ENCODE measurements at regions not wholly inside any gene's neighbourhood (a gene's known extent, or its start where the extent isn't known, plus 50 kb on each side); places are given as distances from the start of the nearest gene placed in this dataset.
"Not testable (repeated sequence)": the region's sequence is repeated elsewhere in the genome, so short reads cannot be mapped to it uniquely, and the experiment has no call there.

- H3K4me2 ChIP-seq (ENCODE audit: low read length); H4K20me1 ChIP-seq (ENCODE audit: insufficient read depth); H3K9ac ChIP-seq (ENCODE audit: low read length); H3K9me3 ChIP-seq (ENCODE audit: low read length); H2AFZ ChIP-seq (ENCODE audit: low read depth, low read length); H3K4me3 ChIP-seq (ENCODE audit: low read length); H3K36me3 ChIP-seq (ENCODE audit: insufficient read depth, low read length); H3K27ac ChIP-seq (ENCODE audit: low read length); H3K27me3 ChIP-seq (ENCODE audit: insufficient read depth, low read depth, low read length); H3K9me2 ChIP-seq (ENCODE audit: insufficient read depth, low read length); H3K79me2 ChIP-seq (replicated peaks; ENCODE audit: insufficient read depth, low read length); H3F3A ChIP-seq (ENCODE audit: insufficient read depth, low read length, poor library complexity, severe bottlenecking): not testable (repeated sequence)
Observed at GRCh38 chr5:89307141-89307540, 424.2 kb upstream of the MEF2C start.

- Histone ChIP-seq H3K27ac (ENCODE audit: low read length) (no peak overlapping the region), H2AFZ (ENCODE audit: low read depth, low read length) (no peak overlapping the region), H3K79me2 (replicated peaks; ENCODE audit: insufficient read depth, low read length) (no peaks in the 10 kb centered on the region), H3K9ac (ENCODE audit: low read length) (no peak overlapping the region), H3F3A (ENCODE audit: insufficient read depth, low read length, poor library complexity, severe bottlenecking) (no peaks in the 10 kb centered on the region), H3K9me2 (ENCODE audit: insufficient read depth, low read length) (no peaks in the 10 kb centered on the region), H3K4me2 (ENCODE audit: low read length) (no peak overlapping the region), H3K4me3 (ENCODE audit: low read length) (no peak overlapping the region), H4K20me1 (ENCODE audit: insufficient read depth) (no peaks in the 10 kb centered on the region), H3K27me3 (ENCODE audit: insufficient read depth, low read depth, low read length) (no peaks in the 10 kb centered on the region), H3K9me3 (ENCODE audit: low read length) (no peaks in the 10 kb centered on the region), H3K36me3 (ENCODE audit: insufficient read depth, low read length) (no peaks in the 10 kb centered on the region)
- TF ChIP-seq POLR2AphosphoS5 (IDR thresholded peaks at IDR 0.05) (no peak), SMC3 (conservative IDR thresholded peaks at IDR 0.05; ENCODE audit: poor library complexity) (no peak), REST (IDR thresholded peaks at IDR 0.05; ENCODE audit: borderline replicate concordance) (no peak), EZH2 (IDR thresholded peaks at IDR 0.05; ENCODE audit: borderline replicate concordance, insufficient read depth, low read length, poor library complexity, severe bottlenecking) (no peak), MXI1 (conservative IDR thresholded peaks at IDR 0.05; ENCODE audit: poor library complexity, severe bottlenecking) (no peak), RAD21 (conservative IDR thresholded peaks at IDR 0.05) (no peak), TAF1 (IDR thresholded peaks at IDR 0.05; ENCODE audit: low read depth) (no peak), EP300 (conservative IDR thresholded peaks at IDR 0.05; ENCODE audit: poor library complexity, severe bottlenecking) (no peak), CTCF (IDR thresholded peaks at IDR 0.05; ENCODE audit: poor library complexity, severe bottlenecking) (no peak)
Observed at GRCh38 chr5:89303033-89303480, 420.1 kb upstream of the MEF2C start.

Measured in neural cell (in vitro differentiated cells).